Esophagus muscularis mucosa (tissue), 4 donors: ENCODE measurements at regions not wholly inside any gene's neighbourhood (a gene's known extent, or its start where the extent isn't known, plus 50 kb on each side); places are given as distances from the start of the nearest gene placed in this dataset.

Source experiments
- DNase-seq: peaks from one replicate; pipeline ENCODE4 v3.0.0-alpha.2; 2017; ENCODE audit errors: extremely low spot score
- H3K27ac ChIP-seq, 4 donors: fragments of 200-600 bp; sonication (generic); replicated peaks in 1 of 4; 1 replicate in 3 of 4; 2 replicates in 1 of 4; pipeline ENCODE4 v1.5.1; 2016 to 2019; ENCODE audit warnings: mild to moderate bottlenecking in 1 of 4
- H3K27me3 ChIP-seq, 4 donors: fragments of 200-600 bp; sonication (generic); one replicate each; pipeline versions ENCODE4 v1.5.1 to v1.6.0; 2016 to 2019
- H3K36me3 ChIP-seq, 4 donors: fragments of 200-600 bp; sonication (generic); one replicate each; pipeline ENCODE4 v1.5.1; 2016 to 2019
- H3K4me1 ChIP-seq, 4 donors: fragments of 200-600 bp; sonication (generic); one replicate each; pipeline ENCODE4 v1.5.1; 2016 to 2019
- H3K4me3 ChIP-seq, 4 donors: fragments of 200-600 bp; sonication (generic); 1 replicate in 2 of 4; 2 replicates in 2 of 4; pipeline ENCODE4 v1.5.1; 2016 to 2019; ENCODE audit warnings: mild to moderate bottlenecking in 4 of 4, moderate library complexity in 1 of 4
- H3K9me3 ChIP-seq, 4 donors: fragments of 200-600 bp; sonication (generic); 1 replicate in 3 of 4; 2 replicates in 1 of 4; pipeline ENCODE4 v1.5.1; 2016 to 2019
- EP300 ChIP-seq: sonication (generic); formaldehyde crosslinking; IDR thresholded peaks from one replicate; pipeline ENCODE4 v1.6.1; 2017; ENCODE audit warnings: antibody characterized with exemption
- POLR2A ChIP-seq: fragments of 450-650 bp; IDR thresholded peaks from one replicate; pipeline ENCODE4 v1.6.1; 2017; ENCODE audit warnings: antibody characterized with exemption, moderate library complexity, mild to moderate bottlenecking, low read depth
- POLR2AphosphoS5 ChIP-seq, 2 donors: sonication (generic); formaldehyde crosslinking; IDR thresholded peaks; one replicate each; pipeline ENCODE4 v1.6.1; 2017; ENCODE audit warnings: antibody characterized with exemption in 2 of 2
- WGBS: methylation state at CpG from one replicate; pipeline ENCODE4 v1.1.5; 2018; 5-methylcytosine and 5-hydroxymethylcytosine counted together
- intact Hi-C: fragments of 100-400 bp; cut with DNase I; formaldehyde crosslinking; loops from one replicate; pipeline ENCODE4 v1.15.1; 2023
- TF ChIP-seq, protein P1 (sequence below), 3 experiments: fragments of 200-600 bp in 2 of 3; fragments of 450-650 bp in 1 of 3; sonication (generic) in 2 of 3; IDR thresholded peaks; one replicate each; pipeline ENCODE4 v1.5.1; 2017 to 2019; ENCODE audit warnings: antibody characterized with exemption in 3 of 3, mild to moderate bottlenecking in 2 of 3, moderate library complexity in 1 of 3

DNA sequence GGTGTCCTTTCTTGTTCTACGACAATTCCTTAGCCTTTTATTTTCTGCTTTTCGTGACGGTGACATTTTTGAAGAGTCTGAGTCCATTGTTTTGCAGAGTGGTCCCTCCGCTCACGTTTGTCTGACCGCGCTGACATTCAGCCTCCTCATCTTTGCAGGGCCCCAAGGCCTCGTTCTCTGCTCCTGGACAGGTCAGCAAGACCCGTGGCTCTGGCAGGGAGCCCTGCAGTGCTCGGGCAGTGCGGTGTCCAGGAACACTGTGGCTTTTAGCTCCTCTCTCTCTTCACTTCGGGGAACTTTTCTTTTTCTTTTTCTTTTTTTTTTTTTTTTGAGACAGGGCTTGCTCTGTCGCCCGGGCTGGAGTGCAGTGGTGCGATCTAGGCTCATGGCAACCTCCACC, 142.5 kb downstream of the DNAJB6 start:
- Histone ChIP-seq H3K4me1 (no peaks in the 10 kb centered on the region), H3K27me3 (peaks cover 0 to 26% (median 0%) of the 10 kb centered on the region in 4 donors), H3K4me3 (no peak overlapping the region), H3K9me3 (peaks cover 0 to under 1% (median 0%) of the 10 kb centered on the region in 4 donors), H3K27ac (no peak overlapping the region), H3K36me3 (no peaks in the 10 kb centered on the region)
- intact Hi-C loops = no loop called here
- 80% methylated on average over 13 of the region's 15 CpGs for WGBS
- TF ChIP-seq, protein P1, sequence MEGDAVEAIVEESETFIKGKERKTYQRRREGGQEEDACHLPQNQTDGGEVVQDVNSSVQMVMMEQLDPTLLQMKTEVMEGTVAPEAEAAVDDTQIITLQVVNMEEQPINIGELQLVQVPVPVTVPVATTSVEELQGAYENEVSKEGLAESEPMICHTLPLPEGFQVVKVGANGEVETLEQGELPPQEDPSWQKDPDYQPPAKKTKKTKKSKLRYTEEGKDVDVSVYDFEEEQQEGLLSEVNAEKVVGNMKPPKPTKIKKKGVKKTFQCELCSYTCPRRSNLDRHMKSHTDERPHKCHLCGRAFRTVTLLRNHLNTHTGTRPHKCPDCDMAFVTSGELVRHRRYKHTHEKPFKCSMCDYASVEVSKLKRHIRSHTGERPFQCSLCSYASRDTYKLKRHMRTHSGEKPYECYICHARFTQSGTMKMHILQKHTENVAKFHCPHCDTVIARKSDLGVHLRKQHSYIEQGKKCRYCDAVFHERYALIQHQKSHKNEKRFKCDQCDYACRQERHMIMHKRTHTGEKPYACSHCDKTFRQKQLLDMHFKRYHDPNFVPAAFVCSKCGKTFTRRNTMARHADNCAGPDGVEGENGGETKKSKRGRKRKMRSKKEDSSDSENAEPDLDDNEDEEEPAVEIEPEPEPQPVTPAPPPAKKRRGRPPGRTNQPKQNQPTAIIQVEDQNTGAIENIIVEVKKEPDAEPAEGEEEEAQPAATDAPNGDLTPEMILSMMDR (IDR thresholded peaks at IDR 0.05) = no peak
- TF ChIP-seq POLR2A = no peak
- TF ChIP-seq EP300 = no peak
- no peak for TF ChIP-seq POLR2AphosphoS5 (IDR thresholded peaks at IDR 0.05)
- no peak for DNase-seq

DNA sequence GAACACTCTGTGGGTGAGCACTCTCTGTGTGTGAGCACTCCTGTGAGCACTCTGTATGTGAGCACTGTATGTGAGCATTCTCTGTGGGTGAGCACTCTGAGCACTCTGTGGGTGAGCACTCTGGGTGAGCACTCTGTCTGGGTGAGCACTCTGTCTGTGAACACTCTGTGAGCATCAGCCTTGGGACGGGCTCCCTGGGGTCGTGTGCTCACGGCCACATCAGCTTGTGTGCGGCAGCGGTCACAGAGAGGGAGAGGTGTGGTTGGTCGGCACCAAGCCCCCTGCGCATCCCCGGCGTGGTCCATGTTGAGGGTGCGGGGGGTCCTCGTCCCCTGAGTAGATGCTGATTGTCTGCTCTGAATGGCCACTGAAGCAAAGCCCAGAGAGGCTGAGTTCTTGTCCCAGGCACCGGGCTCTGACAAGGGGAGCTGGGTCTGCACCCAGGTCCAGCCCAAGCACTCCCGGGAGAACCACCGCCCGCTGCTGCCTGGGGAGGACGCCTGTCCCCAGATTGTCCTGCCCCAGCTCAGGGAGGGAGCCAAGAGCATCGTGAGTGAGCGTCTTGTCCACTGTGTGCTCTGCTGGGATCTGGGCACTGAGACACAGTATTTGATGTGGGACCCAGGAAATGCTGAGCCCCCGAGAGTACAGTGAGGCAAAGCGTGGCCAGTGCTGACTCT, 143.7 kb downstream of the DNAJB6 start:
- Histone ChIP-seq H3K36me3 (no peaks in the 10 kb centered on the region), H3K27me3 (peaks cover 0 to 38% (median 0%) of the 10 kb centered on the region in 4 donors), H3K27ac (no peak overlapping the region), H3K4me3 (no peak overlapping the region), H3K9me3 (no peaks in the 10 kb centered on the region), H3K4me1 (no peaks in the 10 kb centered on the region)
- 71% methylated on average over 10 of the region's 20 CpGs for WGBS
- TF ChIP-seq POLR2A = no peak
- TF ChIP-seq, protein P1 (IDR thresholded peaks at IDR 0.05) = no peak
- no peak for TF ChIP-seq POLR2AphosphoS5 (IDR thresholded peaks at IDR 0.05)
- TF ChIP-seq EP300 = no peak
- intact Hi-C loops = no loop called here
- no peak for DNase-seq

DNA sequence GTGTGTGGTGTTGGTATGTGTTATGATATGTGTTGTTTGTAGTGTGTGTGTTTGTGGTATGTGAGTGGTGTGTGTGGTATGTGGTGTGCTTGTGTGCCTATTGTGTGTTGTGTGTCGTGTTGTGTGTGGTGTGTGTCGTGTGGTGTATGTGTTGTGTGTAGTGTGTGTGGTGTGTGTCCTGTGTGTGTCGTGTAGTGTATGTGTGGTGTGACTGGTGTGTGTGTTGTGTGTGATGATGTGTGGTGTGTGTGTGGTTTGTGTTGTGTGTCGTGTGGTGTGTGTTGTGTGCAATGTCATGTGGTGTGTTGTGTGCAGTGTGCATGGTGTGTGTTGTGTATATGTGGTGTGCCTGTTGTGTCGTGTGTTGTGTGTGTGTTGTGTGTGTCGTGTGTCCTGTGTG, 144.6 kb downstream of the DNAJB6 start:
- intact Hi-C loops = no loop called here
- no peak for DNase-seq
- 85% methylated on average over 6 of the region's 6 CpGs for WGBS

DNA sequence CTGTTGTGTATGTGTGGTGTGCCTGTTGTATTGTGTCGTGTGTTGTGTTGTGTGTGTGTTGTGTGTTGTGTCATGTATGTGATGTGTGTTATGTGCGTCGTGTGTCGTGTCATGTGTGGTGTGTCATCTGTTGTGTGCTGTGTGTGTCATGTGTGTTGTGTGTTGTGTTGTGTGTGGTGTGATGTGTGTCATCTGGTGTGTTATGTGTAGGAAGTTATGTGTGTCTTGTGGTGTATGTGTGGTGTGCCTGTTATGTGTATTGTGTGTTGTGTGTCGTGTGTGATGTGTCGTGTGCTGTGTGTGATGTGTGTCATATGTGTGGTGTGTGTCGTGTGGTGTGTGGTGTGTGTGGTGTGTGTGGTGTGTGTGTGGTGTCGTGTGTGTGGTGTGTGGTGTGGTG, 145.2 kb downstream of the DNAJB6 start:
- Histone ChIP-seq H3K27me3 (peaks cover 0 to 43% (median 0%) of the 10 kb centered on the region in 4 donors), H3K9me3 (no peaks in the 10 kb centered on the region), H3K36me3 (no peaks in the 10 kb centered on the region), H3K4me1 (no peaks in the 10 kb centered on the region), H3K27ac (no peak overlapping the region), H3K4me3 (no peak overlapping the region)
- 89% methylated on average over 8 of the region's 8 CpGs for WGBS
- TF ChIP-seq EP300 = no peak
- TF ChIP-seq POLR2AphosphoS5 (IDR thresholded peaks at IDR 0.05) = no peak
- TF ChIP-seq POLR2A = no peak
- TF ChIP-seq, protein P1 (IDR thresholded peaks at IDR 0.05) = no peak
- intact Hi-C loops = no loop called here
- no peak for DNase-seq

More for the DNA sequence above, 144.6 kb downstream of the DNAJB6 start:
- peaks cover 0 to 44% (median 0%) of the 10 kb centered on the region in 4 donors for H3K27me3 ChIP-seq
- no peaks in the 10 kb centered on the region for H3K4me1 ChIP-seq
- no peaks in the 10 kb centered on the region for H3K9me3 ChIP-seq
- no peak overlapping the region for H3K4me3 ChIP-seq
- H3K27ac ChIP-seq = no peak overlapping the region
- TF ChIP-seq, protein P1 (IDR thresholded peaks at IDR 0.05) = no peak
- no peak for TF ChIP-seq POLR2AphosphoS5 (IDR thresholded peaks at IDR 0.05)
- no peak for TF ChIP-seq POLR2A
- TF ChIP-seq EP300 = no peak
- no peaks in the 10 kb centered on the region for H3K36me3 ChIP-seq
